Suprapubic skin (tissue), 4 donors: ENCODE measurements at regions not wholly inside any gene's neighbourhood (a gene's known extent, or its start where the extent isn't known, plus 50 kb on each side); places are given as distances from the start of the nearest gene placed in this dataset.

Source experiments
- EP300 ChIP-seq: sonication (generic); formaldehyde crosslinking; IDR thresholded peaks from one replicate; pipeline ENCODE4 v1.6.1; 2017; ENCODE audit warnings: antibody characterized with exemption
- POLR2A ChIP-seq, 2 donors: fragments of 450-650 bp; IDR thresholded peaks; one replicate each; pipeline ENCODE4 v1.6.1; 2017; ENCODE audit warnings: antibody characterized with exemption in 2 of 2, mild to moderate bottlenecking in 2 of 2, moderate library complexity in 2 of 2
- POLR2AphosphoS5 ChIP-seq, 3 donors: sonication (generic); formaldehyde crosslinking; IDR thresholded peaks; one replicate each; pipeline ENCODE4 v1.6.1; 2017; ENCODE audit warnings: antibody characterized with exemption in 3 of 3
- TF ChIP-seq, protein P1 (sequence below), 2 donors: fragments of 200-600 bp in 1 of 2; fragments of 450-650 bp in 1 of 2; sonication (generic) in 1 of 2; IDR thresholded peaks; one replicate each; pipeline ENCODE4 v1.5.1; 2016 to 2019; ENCODE audit warnings: antibody characterized with exemption in 2 of 2, mild to moderate bottlenecking in 1 of 2, moderate library complexity in 1 of 2

DNA sequence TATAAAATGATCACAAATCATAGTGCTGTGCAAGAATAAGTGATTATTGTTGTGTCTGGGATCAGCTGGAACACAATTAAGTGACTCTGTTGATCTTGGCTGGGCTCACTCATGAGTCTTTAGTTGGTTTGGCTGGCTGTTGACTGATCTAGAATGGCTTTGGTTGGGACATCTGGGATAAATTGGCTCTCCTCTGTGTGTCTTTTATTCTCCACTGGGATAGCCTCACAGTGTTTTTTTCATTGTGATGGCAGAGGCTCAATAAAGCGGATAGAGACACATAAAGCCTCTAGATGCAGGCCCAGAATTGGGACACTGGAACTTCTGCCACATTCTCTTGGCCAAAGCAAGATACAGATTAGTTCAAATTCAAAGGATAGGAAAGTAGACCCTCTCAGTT, 735.6 kb downstream of the PDCD6IP start:
- TF ChIP-seq, protein P1, sequence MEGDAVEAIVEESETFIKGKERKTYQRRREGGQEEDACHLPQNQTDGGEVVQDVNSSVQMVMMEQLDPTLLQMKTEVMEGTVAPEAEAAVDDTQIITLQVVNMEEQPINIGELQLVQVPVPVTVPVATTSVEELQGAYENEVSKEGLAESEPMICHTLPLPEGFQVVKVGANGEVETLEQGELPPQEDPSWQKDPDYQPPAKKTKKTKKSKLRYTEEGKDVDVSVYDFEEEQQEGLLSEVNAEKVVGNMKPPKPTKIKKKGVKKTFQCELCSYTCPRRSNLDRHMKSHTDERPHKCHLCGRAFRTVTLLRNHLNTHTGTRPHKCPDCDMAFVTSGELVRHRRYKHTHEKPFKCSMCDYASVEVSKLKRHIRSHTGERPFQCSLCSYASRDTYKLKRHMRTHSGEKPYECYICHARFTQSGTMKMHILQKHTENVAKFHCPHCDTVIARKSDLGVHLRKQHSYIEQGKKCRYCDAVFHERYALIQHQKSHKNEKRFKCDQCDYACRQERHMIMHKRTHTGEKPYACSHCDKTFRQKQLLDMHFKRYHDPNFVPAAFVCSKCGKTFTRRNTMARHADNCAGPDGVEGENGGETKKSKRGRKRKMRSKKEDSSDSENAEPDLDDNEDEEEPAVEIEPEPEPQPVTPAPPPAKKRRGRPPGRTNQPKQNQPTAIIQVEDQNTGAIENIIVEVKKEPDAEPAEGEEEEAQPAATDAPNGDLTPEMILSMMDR (IDR thresholded peaks at IDR 0.05), result no peak
- TF ChIP-seq POLR2A (IDR thresholded peaks at IDR 0.05) (no peak), EP300 (no peak), POLR2AphosphoS5 (IDR thresholded peaks at IDR 0.05) (no peak)
